GM19438 (cell line): ENCODE measurements at regions not wholly inside any gene's neighbourhood (a gene's known extent, or its start where the extent isn't known, plus 50 kb on each side); places are given as distances from the start of the nearest gene placed in this dataset.

Experiments
- ATAC-seq: cut with Tn5 transposase; IDR thresholded peaks from one replicate; pipeline ENCODE4 v1.9.1; 2021; ENCODE audit warnings: low read depth; ENCODE audit not compliant: unreplicated experiment

DNA sequence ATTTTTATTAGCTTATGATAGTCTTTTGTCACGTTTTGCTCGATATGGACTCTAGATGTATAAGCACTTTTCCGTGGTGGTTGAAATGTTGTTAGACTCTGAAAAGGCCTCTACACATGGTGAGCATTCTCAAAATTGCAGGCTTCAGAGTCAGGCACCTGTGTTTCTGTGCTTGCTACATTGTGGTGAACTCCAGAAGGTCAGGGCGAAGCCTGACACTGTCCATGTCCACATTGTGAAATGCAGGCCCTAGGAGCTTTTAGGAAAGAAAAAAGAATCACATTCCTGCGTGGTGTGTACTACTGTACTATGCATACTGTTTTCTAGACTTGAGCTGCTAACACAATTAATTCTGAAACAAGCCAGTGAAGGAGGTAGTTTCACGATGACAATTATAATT is 86.3 kb downstream of the HS3ST1 start:
- ATAC-seq = no peak

GRCh38 chr4:11341337-11342043 is 87.2 kb downstream of the HS3ST1 start:
- ATAC-seq = no peak

DNA sequence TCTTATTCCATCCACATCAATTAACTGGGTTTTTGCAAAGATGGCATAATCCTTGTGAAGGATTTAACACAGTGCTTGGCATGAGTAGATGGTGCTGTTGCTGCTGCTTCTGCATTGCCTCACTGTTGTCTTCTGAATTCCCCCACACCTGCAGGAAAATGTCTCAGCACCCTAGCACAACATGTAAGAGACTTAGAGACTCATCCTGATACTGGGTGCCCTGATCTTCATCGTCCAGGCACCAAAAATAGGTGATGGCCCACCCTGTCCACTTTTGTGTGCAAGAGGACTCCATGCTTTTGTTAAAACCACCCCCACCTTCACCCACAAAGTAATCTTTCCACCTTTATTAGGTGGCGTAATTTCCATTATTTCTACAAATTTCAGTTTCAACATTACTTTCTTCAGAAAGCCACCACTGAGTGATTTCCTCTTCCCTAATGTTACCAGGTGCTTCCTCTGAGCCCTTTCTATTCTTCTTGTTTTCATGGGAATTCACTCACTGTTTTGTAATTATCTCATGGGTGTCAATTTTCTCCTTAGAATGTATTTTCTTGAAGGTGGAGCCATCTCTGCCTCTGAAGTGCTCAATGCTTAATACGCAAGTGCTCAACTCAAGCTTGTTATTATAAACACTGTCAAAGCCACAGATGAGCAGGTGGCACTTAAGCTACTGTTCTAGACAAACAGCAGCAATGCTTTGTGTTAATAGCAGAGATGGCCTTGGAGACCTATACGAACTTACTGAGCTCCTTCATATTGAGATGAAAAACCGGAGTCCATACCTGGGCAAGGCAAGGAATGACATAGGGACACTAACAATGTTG is 89.5 kb downstream of the HS3ST1 start:
- ATAC-seq = no peak

DNA sequence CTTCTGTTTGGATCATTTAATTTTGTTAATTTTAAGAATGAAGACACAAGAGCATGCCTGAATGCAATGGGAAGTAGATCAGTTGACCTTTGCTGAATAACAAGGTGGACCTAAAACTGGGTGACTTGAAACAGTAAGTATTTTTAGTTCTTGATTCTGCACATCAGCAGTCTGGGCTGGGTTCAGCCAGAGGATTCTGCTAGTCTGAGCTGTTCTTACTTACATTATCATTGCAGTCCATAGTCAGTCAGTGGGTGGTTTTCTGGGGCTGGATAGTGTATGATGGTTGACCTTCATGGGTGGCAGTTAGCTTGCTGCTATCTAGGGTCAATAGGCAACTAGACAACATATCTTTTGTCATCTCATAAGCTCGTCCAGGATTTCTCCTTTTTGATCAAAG is 91.4 kb downstream of the HS3ST1 start:
- no peak for ATAC-seq

DNA sequence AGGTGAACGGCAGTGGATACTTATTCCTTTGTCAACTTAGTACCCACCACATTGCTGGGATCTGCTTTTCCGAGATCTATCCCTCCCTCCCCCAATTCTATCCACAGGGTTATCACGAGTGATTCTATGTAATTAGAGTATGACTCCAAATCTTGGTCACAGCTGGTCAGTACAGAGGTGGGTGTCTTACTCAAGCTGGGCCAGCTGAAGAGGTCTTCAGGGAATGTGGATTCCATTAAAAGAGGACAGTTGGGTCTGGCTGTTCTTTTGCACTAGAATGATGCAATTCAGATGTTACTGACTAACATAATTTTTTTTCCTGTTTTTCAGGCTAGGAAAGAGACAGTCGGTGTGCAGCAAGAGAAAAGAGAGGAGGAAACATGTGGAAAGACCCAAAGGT is 92.3 kb downstream of the HS3ST1 start:
- ATAC-seq = no peak

GRCh38 chr4:11334887-11335286 is 93.8 kb downstream of the HS3ST1 start:
- ATAC-seq = no peak

GRCh38 chr4:11328401-11328800 is 100.3 kb downstream of the HS3ST1 start:
- ATAC-seq = no peak

GRCh38 chr4:11326021-11326420 is 102.7 kb downstream of the HS3ST1 start:
- ATAC-seq = no peak

GRCh38 chr4:11323771-11324170 is 104.9 kb downstream of the HS3ST1 start:
- no peak for ATAC-seq

GRCh38 chr4:11313157-11313943 is 115.3 kb downstream of the HS3ST1 start:
- ATAC-seq = no peak

GRCh38 chr4:11312389-11312788 is 116.3 kb downstream of the HS3ST1 start:
- no peak for ATAC-seq

DNA sequence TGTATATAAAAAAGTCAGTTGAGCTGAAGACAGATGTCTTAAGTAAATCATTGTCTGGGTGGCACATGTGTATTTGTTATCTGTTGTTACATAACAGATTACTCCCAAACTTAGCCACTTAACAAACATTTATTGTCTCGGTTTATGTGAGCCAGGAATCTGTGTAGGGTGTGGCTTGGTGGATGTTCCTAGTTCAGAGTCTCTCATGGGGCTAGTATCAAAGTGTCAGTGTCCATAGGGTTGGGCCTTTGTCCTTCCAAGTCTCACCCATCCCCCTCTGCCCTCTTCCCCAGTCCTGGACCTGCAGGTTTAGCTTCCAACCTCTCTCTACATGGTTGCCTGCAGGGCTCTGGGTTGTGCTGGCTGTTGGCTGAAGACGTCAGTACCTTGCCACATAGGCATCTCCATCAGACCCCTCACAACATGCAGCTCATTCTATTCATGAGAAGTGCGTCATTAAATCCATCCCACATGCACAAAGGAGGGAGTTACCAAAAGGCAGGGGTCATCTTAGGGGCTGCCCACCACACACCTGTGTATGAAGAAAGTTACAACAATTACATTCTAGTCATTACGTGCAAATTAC is 127.5 kb downstream of the HS3ST1 start:
- ATAC-seq = no peak

GRCh38 chr4:11299836-11300235 is 128.9 kb downstream of the HS3ST1 start:
- ATAC-seq = no peak

DNA sequence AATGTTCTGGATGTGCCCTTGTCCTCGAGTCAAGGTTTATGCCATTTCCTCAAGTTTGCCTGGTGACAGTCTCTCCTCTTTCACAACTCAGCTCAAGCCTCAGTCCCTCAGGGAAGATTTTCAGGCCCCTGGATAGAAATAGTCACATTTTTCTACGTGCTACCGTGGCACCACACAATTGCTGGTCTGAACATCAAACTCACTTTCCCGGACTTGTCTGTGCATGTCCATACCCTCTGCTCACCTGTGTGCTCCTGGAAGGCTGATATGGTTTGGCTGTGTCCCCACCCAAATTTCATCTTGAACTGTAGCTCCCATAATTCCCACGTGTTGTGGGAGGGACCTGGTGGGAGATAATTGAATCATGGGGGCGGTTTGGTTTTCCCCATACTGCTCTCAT is 129.7 kb downstream of the HS3ST1 start:
- ATAC-seq = no peak

DNA sequence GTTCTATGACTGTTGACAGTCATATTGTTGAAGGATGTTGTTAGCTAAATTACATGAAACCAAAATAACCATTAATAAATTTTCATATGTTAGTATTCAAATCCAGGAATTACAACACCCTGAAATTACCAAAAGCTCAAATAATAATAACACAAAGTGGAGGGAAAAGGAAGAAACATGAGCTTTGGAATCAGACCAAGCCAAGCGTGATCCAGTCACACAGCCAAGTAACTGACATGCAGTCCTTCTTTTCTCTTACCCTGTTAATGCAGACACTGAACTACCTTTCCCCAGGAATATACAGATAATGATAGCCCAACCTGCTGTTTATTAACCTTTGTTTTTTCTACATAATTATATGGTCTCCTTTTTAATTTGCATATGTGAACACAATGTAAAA is 130.2 kb downstream of the HS3ST1 start:
- no peak for ATAC-seq

- ATAC-seq = no peak
Observed at GRCh38 chr4:11297627-11298026, 131.1 kb downstream of the HS3ST1 start.

- no peak for ATAC-seq
Observed at GRCh38 chr4:11297201-11297600, 131.5 kb downstream of the HS3ST1 start.

DNA sequence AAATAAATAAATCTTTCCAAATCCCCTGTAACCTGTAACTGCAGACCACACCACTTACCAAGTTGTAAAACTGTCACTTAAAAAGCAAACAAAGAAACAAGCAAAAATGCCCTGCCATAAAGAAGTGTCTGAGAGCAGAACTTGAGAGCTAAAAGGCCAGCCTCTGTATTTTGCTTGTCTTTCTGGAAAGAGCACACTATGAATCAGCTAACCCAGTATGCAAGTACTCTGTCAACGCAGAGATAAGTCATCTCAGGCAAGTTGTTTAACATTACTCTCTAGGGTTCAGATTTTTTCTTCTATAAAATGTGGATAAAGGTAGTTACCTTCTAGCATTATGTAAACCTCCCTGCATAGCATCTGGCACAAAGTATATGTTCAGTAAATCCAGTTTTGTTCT is 134.8 kb downstream of the HS3ST1 start:
- no peak for ATAC-seq

DNA sequence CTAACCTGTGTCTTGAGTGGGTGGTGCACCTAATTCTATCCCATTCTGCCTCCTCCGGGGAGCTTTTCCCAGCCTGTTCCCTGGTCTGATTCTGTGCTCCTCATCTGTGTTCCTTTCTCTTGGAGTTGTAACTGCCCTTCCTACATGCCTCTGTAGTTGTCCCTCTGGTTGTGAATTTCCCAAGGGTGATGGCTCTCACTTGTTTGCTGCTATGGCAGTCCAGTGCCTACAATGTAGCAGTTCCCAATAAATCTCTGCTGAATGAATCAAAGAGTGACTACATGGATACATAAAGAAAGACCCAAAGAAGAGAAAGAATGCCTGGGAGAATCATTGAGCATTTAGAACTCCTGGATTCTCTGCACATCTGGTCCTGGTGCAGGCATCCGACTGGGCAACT is 141.6 kb downstream of the HS3ST1 start:
- ATAC-seq = no peak

- no peak for ATAC-seq
Observed at GRCh38 chr4:11286533-11286932, 142.2 kb downstream of the HS3ST1 start.

GRCh38 chr4:11281720-11282119 is 147.0 kb downstream of the HS3ST1 start:
- no peak for ATAC-seq
